GM19239 (cell line): ENCODE measurements at regions not wholly inside any gene's neighbourhood (a gene's known extent, or its start where the extent isn't known, plus 50 kb on each side); places are given as distances from the start of the nearest gene placed in this dataset.
"Not testable (repeated sequence)": the region's sequence is repeated elsewhere in the genome, so short reads cannot be mapped to it uniquely, and the experiment has no call there.

Source experiments
- DNase-seq: peaks from one replicate; pipeline ENCODE4 v3.0.0; 2011; ENCODE audit warnings: low spot score; ENCODE audit not compliant: insufficient read length
- FAIRE-seq: peaks from 2 replicates; lab custom pipeline; 2011; peaks lifted over from hg19 to GRCh38; lab: Jason Lieb, UNC

- DNase-seq (no peak), FAIRE-seq (no peak)
These were observed 532.5 kb upstream of the ADGRL4 start for GRCh38 chr1:79539001-79539400.

- FAIRE-seq (no peak), DNase-seq (no peak)
These were observed 526.0 kb upstream of the ADGRL4 start for GRCh38 chr1:79532555-79532954.

GRCh38 chr1:79531790-79532189, 525.3 kb upstream of the ADGRL4 start:
- DNase-seq (no peak), FAIRE-seq (no peak)

- no peak for FAIRE-seq
These were observed 523.9 kb upstream of the ADGRL4 start for GRCh38 chr1:79530476-79530875.

GRCh38 chr1:79530055-79530454, 523.5 kb upstream of the ADGRL4 start:
- DNase-seq (no peak), FAIRE-seq (no peak)

More at GRCh38 chr1:79530476-79530875, 523.9 kb upstream of the ADGRL4 start:
- DNase-seq, result no peak

GRCh38 chr1:79524126-79524525, 517.6 kb upstream of the ADGRL4 start:
- DNase-seq, result no peak

GRCh38 chr1:79519084-79519760, 512.7 kb upstream of the ADGRL4 start:
- DNase-seq, result no peak
- no peak for FAIRE-seq

More at GRCh38 chr1:79524126-79524525, 517.6 kb upstream of the ADGRL4 start:
- FAIRE-seq, result no peak

GRCh38 chr1:79517470-79518224, 511.1 kb upstream of the ADGRL4 start:
- DNase-seq (no peak), FAIRE-seq (no peak)

GRCh38 chr1:79507770-79508169, 501.2 kb upstream of the ADGRL4 start:
- no peak for FAIRE-seq
- no peak for DNase-seq

- DNase-seq, result no peak
- FAIRE-seq, result no peak
These were observed 494.6 kb upstream of the ADGRL4 start for GRCh38 chr1:79501153-79501552.

- FAIRE-seq (no peak), DNase-seq (no peak)
These were observed 493.0 kb upstream of the ADGRL4 start for GRCh38 chr1:79499541-79499940.

GRCh38 chr1:79497193-79497773, 490.8 kb upstream of the ADGRL4 start:
- FAIRE-seq (peak; percentile 88), DNase-seq (peak; percentile 17)

- DNase-seq, result no peak
- FAIRE-seq, result no peak
These were observed 489.6 kb upstream of the ADGRL4 start for GRCh38 chr1:79496129-79496528.

- DNase-seq, FAIRE-seq: not testable (repeated sequence)
These were observed 487.2 kb upstream of the ADGRL4 start for GRCh38 chr1:79493702-79494101.

- not testable (repeated sequence) for FAIRE-seq, DNase-seq
These were observed 482.1 kb upstream of the ADGRL4 start for GRCh38 chr1:79488572-79489121.

GRCh38 chr1:79478728-79479373, 472.3 kb upstream of the ADGRL4 start:
- DNase-seq, result no peak
- FAIRE-seq, result no peak

- no peak for FAIRE-seq
- no peak for DNase-seq
These were observed 471.6 kb upstream of the ADGRL4 start for GRCh38 chr1:79478160-79478559.

- DNase-seq (no peak), FAIRE-seq (peak; percentile 23)
These were observed 465.6 kb upstream of the ADGRL4 start for GRCh38 chr1:79472067-79472656.

GRCh38 chr1:79469139-79469538, 462.6 kb upstream of the ADGRL4 start:
- DNase-seq, result no peak
- FAIRE-seq, result no peak
